Hematopoietic multipotent progenitor cell (in vitro differentiated cells): ENCODE measurements at regions not wholly inside any gene's neighbourhood (a gene's known extent, or its start where the extent isn't known, plus 50 kb on each side); places are given as distances from the start of the nearest gene placed in this dataset.

Source experiments
- DNase-seq, 3 donors: peaks; one replicate each; pipeline ENCODE4 v3.0.0-alpha.2; 2011 to 2015; ENCODE audit warnings: low read depth in 2 of 3, low spot score in 2 of 3

- DNase-seq: no peak
These were observed 51.4 kb upstream of the NPVF start for GRCh38 chr7:25279705-25280104.

- no peak for DNase-seq
These were observed 51.9 kb upstream of the NPVF start for GRCh38 chr7:25280181-25280580.

GRCh38 chr7:25282194-25282593, 53.9 kb upstream of the NPVF start:
- DNase-seq: no peak

GRCh38 chr7:25286756-25287155, 58.5 kb upstream of the NPVF start:
- DNase-seq: no peak

- DNase-seq: peak in 2 of 3 donors; percentile 5 to 52
These were observed 59.0 kb upstream of the NPVF start for GRCh38 chr7:25287291-25287690.

GRCh38 chr7:25288556-25289307, 60.4 kb upstream of the NPVF start:
- no peak for DNase-seq

- no peak for DNase-seq
These were observed 61.2 kb upstream of the NPVF start for GRCh38 chr7:25289518-25289917.

- no peak for DNase-seq
These were observed 66.3 kb upstream of the NPVF start for GRCh38 chr7:25294624-25295023.

GRCh38 chr7:25295387-25295786, 67.1 kb upstream of the NPVF start:
- no peak for DNase-seq

GRCh38 chr7:25296086-25296485, 67.8 kb upstream of the NPVF start:
- no peak for DNase-seq

GRCh38 chr7:25297278-25297677, 69.0 kb upstream of the NPVF start:
- DNase-seq: no peak

GRCh38 chr7:25303281-25304181, 75.2 kb upstream of the NPVF start:
- DNase-seq: peak in 1 of 3 donors; percentile 8

- DNase-seq: no peak
These were observed 76.4 kb upstream of the NPVF start for GRCh38 chr7:25304691-25305090.

- DNase-seq: no peak
These were observed 77.5 kb upstream of the NPVF start for GRCh38 chr7:25305831-25306230.

- no peak for DNase-seq
These were observed 79.3 kb upstream of the NPVF start for GRCh38 chr7:25307624-25308023.

- no peak for DNase-seq
These were observed 80.0 kb upstream of the NPVF start for GRCh38 chr7:25308246-25308645.

- DNase-seq: no peak
These were observed 80.8 kb upstream of the NPVF start for GRCh38 chr7:25308906-25309705.

- DNase-seq: no peak
These were observed 82.6 kb upstream of the NPVF start for GRCh38 chr7:25310896-25311295.

- no peak for DNase-seq
These were observed 83.1 kb upstream of the NPVF start for GRCh38 chr7:25311346-25311745.

- DNase-seq: no peak
These were observed 84.7 kb upstream of the NPVF start for GRCh38 chr7:25312968-25313367.

GRCh38 chr7:25313526-25313925, 85.2 kb upstream of the NPVF start:
- no peak for DNase-seq
